ENCODE measurements at regions not wholly inside any gene's neighbourhood (a gene's known extent, or its start where the extent isn't known, plus 50 kb on each side); places are given as distances from the start of the nearest gene placed in this dataset.

- no peak for TF ChIP-seq CTCF (IDR thresholded peaks at IDR 0.05; ENCODE audit: low read depth, low read length)
- TF ChIP-seq POLR2A (IDR thresholded peaks at IDR 0.05; ENCODE audit: extremely low read depth, insufficient read length) = no peak
- TF ChIP-seq MYC (IDR thresholded peaks at IDR 0.05; ENCODE audit: low read depth, low read length) = no peak
These were observed 757.5 kb upstream of the CTNND2 start for GRCh38 chr5:12661617-12662370.
